HCT116 (cell line): ENCODE measurements at regions not wholly inside any gene's neighbourhood (a gene's known extent, or its start where the extent isn't known, plus 50 kb on each side); places are given as distances from the start of the nearest gene placed in this dataset.
"Not testable (repeated sequence)": the region's sequence is repeated elsewhere in the genome, so short reads cannot be mapped to it uniquely, and the experiment has no call there.

Source experiments
- CTCF ChIP-seq, 3 experiments: fragments of 200-600 bp in 1 of 3; sonication (generic) in 1 of 3; IDR thresholded peaks in 2 of 3; conservative IDR thresholded peaks in 1 of 3; 2 replicates each; pipeline ENCODE4 v1.5.1; 2012 to 2017; ENCODE audit warnings: low read depth in 2 of 3, low read length in 2 of 3, antibody characterized with exemption in 1 of 3, borderline replicate concordance in 1 of 3, control low read depth in 1 of 3, mild to moderate bottlenecking in 1 of 3, mixed read lengths in 1 of 3, mixed run types in 1 of 3, moderate library complexity in 1 of 3; ENCODE audit not compliant: insufficient read depth in 1 of 3
- EZH2 ChIP-seq: fragments of 200-600 bp; sonication (generic); IDR thresholded peaks from 2 replicates; pipeline ENCODE4 v1.6.1; 2017; ENCODE audit warnings: antibody characterized with exemption, mixed run types
- JUND ChIP-seq: IDR thresholded peaks from 2 replicates; pipeline ENCODE4 v1.6.1; 2012
- MAX ChIP-seq: IDR thresholded peaks from 2 replicates; pipeline ENCODE4 v1.6.1; 2012
- POLR2A ChIP-seq: IDR thresholded peaks from 2 replicates; pipeline ENCODE4 v1.7.0; 2011; ENCODE audit warnings: borderline replicate concordance; ENCODE audit not compliant: insufficient read depth, insufficient read length; ENCODE audit errors: extremely low read depth
- POLR2AphosphoS5 ChIP-seq: IDR thresholded peaks from 2 replicates; pipeline ENCODE4 v1.6.1; 2011; ENCODE audit warnings: mild to moderate bottlenecking, low read depth, low read length, moderate library complexity
- RAD21 ChIP-seq: IDR thresholded peaks from 2 replicates; pipeline ENCODE4 v1.6.1; 2012; ENCODE audit warnings: low read depth, mild to moderate bottlenecking
- TCF7L2 ChIP-seq: IDR thresholded peaks from 2 replicates; pipeline ENCODE4 v1.7.0; 2011; ENCODE audit warnings: borderline replicate concordance, inconsistent platforms; ENCODE audit not compliant: insufficient read depth, insufficient read length; ENCODE audit errors: extremely low read depth
- ZFX ChIP-seq: fragments of 450-650 bp; IDR thresholded peaks from 2 replicates; pipeline ENCODE4 v1.6.1; 2017
- TF ChIP-seq, protein P1 (sequence below): IDR thresholded peaks from 2 replicates; pipeline ENCODE4 v1.6.1; 2011; ENCODE audit warnings: mild to moderate bottlenecking, low read length, moderate library complexity; ENCODE audit not compliant: insufficient replicate concordance; ENCODE audit errors: extremely low read depth
- TF ChIP-seq, protein P2 (sequence below): IDR thresholded peaks from 2 replicates; pipeline ENCODE4 v1.6.1; 2012; ENCODE audit warnings: low read depth

DNA sequence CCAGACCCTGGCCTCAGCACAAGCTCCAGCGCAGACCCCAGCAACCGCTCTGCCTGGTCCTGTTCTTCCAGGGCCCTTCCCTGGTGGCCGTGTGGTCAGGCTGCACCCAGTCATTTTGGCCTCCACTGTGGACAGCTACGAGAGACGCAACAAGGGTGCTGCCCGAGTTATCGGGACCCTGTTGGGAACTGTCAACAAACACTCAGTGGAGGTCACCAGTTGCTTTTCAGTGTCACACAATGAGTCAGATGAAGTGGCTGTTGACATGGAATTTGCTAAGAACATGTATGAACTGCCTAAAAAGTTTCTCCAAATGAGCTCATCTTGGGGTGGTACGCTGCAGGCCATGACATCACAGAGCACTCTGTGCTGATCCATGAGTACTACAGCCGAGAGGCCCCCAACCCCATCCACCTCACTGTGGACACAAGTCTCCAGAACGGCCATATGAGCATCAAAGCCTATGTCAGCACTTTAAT is 190.7 kb upstream of the TPTE start:
- not testable (repeated sequence) for TF ChIP-seq ZFX; TCF7L2; CTCF (IDR thresholded peaks at IDR 0.05 in 2 of 3, conservative IDR thresholded peaks at IDR 0.05 in 1 of 3; ENCODE audit: borderline replicate concordance in 1 of 3, insufficient read depth in 1 of 3, low read depth in 2 of 3, low read length in 2 of 3); POLR2AphosphoS5; JUND; POLR2A; RAD21; MAX; EZH2
- TF ChIP-seq, protein P1, sequence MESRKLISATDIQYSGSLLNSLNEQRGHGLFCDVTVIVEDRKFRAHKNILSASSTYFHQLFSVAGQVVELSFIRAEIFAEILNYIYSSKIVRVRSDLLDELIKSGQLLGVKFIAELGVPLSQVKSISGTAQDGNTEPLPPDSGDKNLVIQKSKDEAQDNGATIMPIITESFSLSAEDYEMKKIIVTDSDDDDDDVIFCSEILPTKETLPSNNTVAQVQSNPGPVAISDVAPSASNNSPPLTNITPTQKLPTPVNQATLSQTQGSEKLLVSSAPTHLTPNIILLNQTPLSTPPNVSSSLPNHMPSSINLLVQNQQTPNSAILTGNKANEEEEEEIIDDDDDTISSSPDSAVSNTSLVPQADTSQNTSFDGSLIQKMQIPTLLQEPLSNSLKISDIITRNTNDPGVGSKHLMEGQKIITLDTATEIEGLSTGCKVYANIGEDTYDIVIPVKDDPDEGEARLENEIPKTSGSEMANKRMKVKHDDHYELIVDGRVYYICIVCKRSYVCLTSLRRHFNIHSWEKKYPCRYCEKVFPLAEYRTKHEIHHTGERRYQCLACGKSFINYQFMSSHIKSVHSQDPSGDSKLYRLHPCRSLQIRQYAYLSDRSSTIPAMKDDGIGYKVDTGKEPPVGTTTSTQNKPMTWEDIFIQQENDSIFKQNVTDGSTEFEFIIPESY, result not testable (repeated sequence)
- TF ChIP-seq, protein P2, sequence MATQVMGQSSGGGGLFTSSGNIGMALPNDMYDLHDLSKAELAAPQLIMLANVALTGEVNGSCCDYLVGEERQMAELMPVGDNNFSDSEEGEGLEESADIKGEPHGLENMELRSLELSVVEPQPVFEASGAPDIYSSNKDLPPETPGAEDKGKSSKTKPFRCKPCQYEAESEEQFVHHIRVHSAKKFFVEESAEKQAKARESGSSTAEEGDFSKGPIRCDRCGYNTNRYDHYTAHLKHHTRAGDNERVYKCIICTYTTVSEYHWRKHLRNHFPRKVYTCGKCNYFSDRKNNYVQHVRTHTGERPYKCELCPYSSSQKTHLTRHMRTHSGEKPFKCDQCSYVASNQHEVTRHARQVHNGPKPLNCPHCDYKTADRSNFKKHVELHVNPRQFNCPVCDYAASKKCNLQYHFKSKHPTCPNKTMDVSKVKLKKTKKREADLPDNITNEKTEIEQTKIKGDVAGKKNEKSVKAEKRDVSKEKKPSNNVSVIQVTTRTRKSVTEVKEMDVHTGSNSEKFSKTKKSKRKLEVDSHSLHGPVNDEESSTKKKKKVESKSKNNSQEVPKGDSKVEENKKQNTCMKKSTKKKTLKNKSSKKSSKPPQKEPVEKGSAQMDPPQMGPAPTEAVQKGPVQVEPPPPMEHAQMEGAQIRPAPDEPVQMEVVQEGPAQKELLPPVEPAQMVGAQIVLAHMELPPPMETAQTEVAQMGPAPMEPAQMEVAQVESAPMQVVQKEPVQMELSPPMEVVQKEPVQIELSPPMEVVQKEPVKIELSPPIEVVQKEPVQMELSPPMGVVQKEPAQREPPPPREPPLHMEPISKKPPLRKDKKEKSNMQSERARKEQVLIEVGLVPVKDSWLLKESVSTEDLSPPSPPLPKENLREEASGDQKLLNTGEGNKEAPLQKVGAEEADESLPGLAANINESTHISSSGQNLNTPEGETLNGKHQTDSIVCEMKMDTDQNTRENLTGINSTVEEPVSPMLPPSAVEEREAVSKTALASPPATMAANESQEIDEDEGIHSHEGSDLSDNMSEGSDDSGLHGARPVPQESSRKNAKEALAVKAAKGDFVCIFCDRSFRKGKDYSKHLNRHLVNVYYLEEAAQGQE, result not testable (repeated sequence)
